Activated T-helper 1 cell treated with anti-CD3 and anti-CD28 coated beads, Interleukin-12 subunit alpha, Interleukin-12 subunit beta, Interleukin-2, Interleukin-4 antibody, amounts not matched to agents 30 ng/mL and 10 ng/mL and 1 ng/mL, durations not matched to agents 14 hours and 24 hours and 36 hours (primary cell): ENCODE measurements at regions not wholly inside any gene's neighbourhood (a gene's known extent, or its start where the extent isn't known, plus 50 kb on each side); places are given as distances from the start of the nearest gene placed in this dataset.

Experiments
- DNase-seq: peaks from one replicate; pipeline ENCODE4 v3.0.0; 2021; ENCODE audit warnings: low spot score
- H3K27ac Mint-ChIP-seq: one replicate; pipeline ENCODE4 v1.8.0; 2021; ENCODE audit warnings: mild to moderate bottlenecking, mixed read lengths
- H3K27me3 Mint-ChIP-seq: one replicate; pipeline ENCODE4 v1.8.0; 2022; ENCODE audit warnings: mild to moderate bottlenecking, moderate library complexity, mixed read lengths; ENCODE audit not compliant: insufficient read depth
- H3K36me3 Mint-ChIP-seq: one replicate; pipeline ENCODE4 v1.8.0; 2021; ENCODE audit warnings: low read depth, mixed read lengths
- H3K4me1 Mint-ChIP-seq: one replicate; pipeline ENCODE4 v1.8.0; 2021; ENCODE audit warnings: low read depth, mixed read lengths
- H3K4me3 Mint-ChIP-seq: one replicate; pipeline ENCODE4 v1.8.0; 2021; ENCODE audit warnings: mild to moderate bottlenecking, moderate library complexity, mixed read lengths
- H3K9me3 Mint-ChIP-seq: one replicate; pipeline ENCODE4 v1.8.0; 2021; ENCODE audit warnings: mixed read lengths
- intact Hi-C: fragments of 100-400 bp; cut with micrococcal nuclease; formaldehyde crosslinking; loops from one replicate; pipeline ENCODE4 v1.15.1; 2024

GRCh38 chr5:42908509-42909488 is 97.1 kb upstream of the SELENOP start:
- H3K36me3 Mint-ChIP-seq, result no peaks in the 10 kb centered on the region
- peaks cover 26% of the 10 kb centered on the region for H3K27me3 Mint-ChIP-seq
- H3K4me1 Mint-ChIP-seq, result peaks cover 12% of the 10 kb centered on the region
- H3K27ac Mint-ChIP-seq, result peak overlapping the region; percentile 50
- peak overlapping the region; percentile 81 for H3K4me3 Mint-ChIP-seq
- no peaks in the 10 kb centered on the region for H3K9me3 Mint-ChIP-seq
- DNase-seq, result peak; percentile 84
- intact Hi-C loops, result loop anchor here (1.0 to 10.0 kb wide), 12 partner anchors 41 to 649 kb away; partner anchors contain the start of genes ANXA2R, HMGCS1, PAIP1 and TMEM267

- intact Hi-C loops, result loop anchor here (1.0 to 10.0 kb wide), 8 partner anchors 112 to 649 kb away; partner anchors contain the start of genes HMGCS1, PAIP1, TMEM267 and ZNF131
- Mint-ChIP-seq H3K27me3 (peaks cover 28% of the 10 kb centered on the region), H3K4me3 (peak overlapping the region; percentile 81), H3K36me3 (no peaks in the 10 kb centered on the region), H3K4me1 (peaks cover 12% of the 10 kb centered on the region), H3K9me3 (no peaks in the 10 kb centered on the region), H3K27ac (peak overlapping the region; percentile 50)
- DNase-seq, result no peak
These were observed 96.4 kb upstream of the SELENOP start for GRCh38 chr5:42908086-42908485.

GRCh38 chr5:42905827-42906226 is 94.1 kb upstream of the SELENOP start:
- H3K27me3 Mint-ChIP-seq, result peaks cover 32% of the 10 kb centered on the region
- DNase-seq, result no peak
- peaks cover 12% of the 10 kb centered on the region for H3K4me1 Mint-ChIP-seq
- H3K9me3 Mint-ChIP-seq, result no peaks in the 10 kb centered on the region
- H3K27ac Mint-ChIP-seq, result no peak overlapping the region
- H3K4me3 Mint-ChIP-seq, result no peak overlapping the region
- intact Hi-C loops, result loop anchor here (5.0 to 10.0 kb wide), 4 partner anchors 216 to 651 kb away; partner anchors contain the start of genes HMGCS1, PAIP1, TMEM267 and ZNF131
- H3K36me3 Mint-ChIP-seq, result no peaks in the 10 kb centered on the region

GRCh38 chr5:42900734-42901133 is 89.0 kb upstream of the SELENOP start:
- no peaks in the 10 kb centered on the region for H3K4me1 Mint-ChIP-seq
- H3K4me3 Mint-ChIP-seq, result no peak overlapping the region
- intact Hi-C loops, result loop anchor here (10.0 kb wide), 1 partner anchor 584 kb away; the partner anchor contains the start of gene TMEM267
- H3K27ac Mint-ChIP-seq, result no peak overlapping the region
- no peaks in the 10 kb centered on the region for H3K36me3 Mint-ChIP-seq
- DNase-seq, result no peak
- no peaks in the 10 kb centered on the region for H3K9me3 Mint-ChIP-seq
- H3K27me3 Mint-ChIP-seq, result peaks cover 19% of the 10 kb centered on the region

- no peaks in the 10 kb centered on the region for H3K4me1 Mint-ChIP-seq
- no peaks in the 10 kb centered on the region for H3K9me3 Mint-ChIP-seq
- no peaks in the 10 kb centered on the region for H3K36me3 Mint-ChIP-seq
- H3K27me3 Mint-ChIP-seq, result peaks cover 20% of the 10 kb centered on the region
- no peak overlapping the region for H3K4me3 Mint-ChIP-seq
- H3K27ac Mint-ChIP-seq, result no peak overlapping the region
- intact Hi-C loops, result no loop called here
- no peak for DNase-seq
These were observed 87.1 kb upstream of the SELENOP start for GRCh38 chr5:42898760-42899159.

GRCh38 chr5:42896523-42896922 is 84.8 kb upstream of the SELENOP start:
- Mint-ChIP-seq H3K9me3 (no peaks in the 10 kb centered on the region), H3K4me1 (no peaks in the 10 kb centered on the region), H3K27ac (no peak overlapping the region), H3K36me3 (no peaks in the 10 kb centered on the region), H3K27me3 (peaks cover 22% of the 10 kb centered on the region), H3K4me3 (no peak overlapping the region)
- intact Hi-C loops, result no loop called here
- no peak for DNase-seq

GRCh38 chr5:42894057-42894456 is 82.4 kb upstream of the SELENOP start:
- no peaks in the 10 kb centered on the region for H3K36me3 Mint-ChIP-seq
- H3K27me3 Mint-ChIP-seq, result peaks cover 29% of the 10 kb centered on the region
- H3K9me3 Mint-ChIP-seq, result no peaks in the 10 kb centered on the region
- intact Hi-C loops, result no loop called here
- H3K27ac Mint-ChIP-seq, result no peak overlapping the region
- DNase-seq, result no peak
- no peaks in the 10 kb centered on the region for H3K4me1 Mint-ChIP-seq
- H3K4me3 Mint-ChIP-seq, result no peak overlapping the region

GRCh38 chr5:42889311-42889933 is 77.7 kb upstream of the SELENOP start:
- peak; percentile 41 for DNase-seq
- no peaks in the 10 kb centered on the region for H3K4me1 Mint-ChIP-seq
- intact Hi-C loops, result loop anchor here (5.0 to 10.0 kb wide), 5 partner anchors 122 to 887 kb away; partner anchors contain the start of gene GHR
- no peak overlapping the region for H3K4me3 Mint-ChIP-seq
- no peak overlapping the region for H3K27ac Mint-ChIP-seq
- H3K27me3 Mint-ChIP-seq, result peaks cover 18% of the 10 kb centered on the region
- no peaks in the 10 kb centered on the region for H3K9me3 Mint-ChIP-seq
- no peaks in the 10 kb centered on the region for H3K36me3 Mint-ChIP-seq

- Mint-ChIP-seq H3K27ac (no peak overlapping the region), H3K36me3 (no peaks in the 10 kb centered on the region), H3K9me3 (no peaks in the 10 kb centered on the region), H3K4me1 (no peaks in the 10 kb centered on the region), H3K27me3 (peaks cover 23% of the 10 kb centered on the region), H3K4me3 (no peak overlapping the region)
- intact Hi-C loops, result loop anchor here (5.0 to 10.0 kb wide), 5 partner anchors 121 to 886 kb away; partner anchors contain the start of gene GHR
- DNase-seq, result no peak
These were observed 77.1 kb upstream of the SELENOP start for GRCh38 chr5:42888771-42889170.

- no peak for DNase-seq
- no peak overlapping the region for H3K27ac Mint-ChIP-seq
- H3K9me3 Mint-ChIP-seq, result no peaks in the 10 kb centered on the region
- peaks cover 23% of the 10 kb centered on the region for H3K27me3 Mint-ChIP-seq
- intact Hi-C loops, result loop anchor here (5.0 to 10.0 kb wide), 5 partner anchors 120 to 885 kb away; partner anchors contain the start of gene GHR
- H3K4me3 Mint-ChIP-seq, result no peak overlapping the region
- no peaks in the 10 kb centered on the region for H3K4me1 Mint-ChIP-seq
- no peaks in the 10 kb centered on the region for H3K36me3 Mint-ChIP-seq
These were observed 75.9 kb upstream of the SELENOP start for GRCh38 chr5:42887575-42887974.

GRCh38 chr5:42887097-42887496 is 75.4 kb upstream of the SELENOP start:
- Mint-ChIP-seq H3K27me3 (peaks cover 25% of the 10 kb centered on the region), H3K4me1 (no peaks in the 10 kb centered on the region), H3K36me3 (no peaks in the 10 kb centered on the region), H3K4me3 (no peak overlapping the region), H3K9me3 (no peaks in the 10 kb centered on the region), H3K27ac (no peak overlapping the region)
- intact Hi-C loops, result loop anchor here (5.0 to 10.0 kb wide), 5 partner anchors 120 to 885 kb away; partner anchors contain the start of gene GHR
- no peak for DNase-seq

GRCh38 chr5:42886635-42887034 is 74.9 kb upstream of the SELENOP start:
- Mint-ChIP-seq H3K27me3 (peaks cover 23% of the 10 kb centered on the region), H3K4me3 (no peak overlapping the region), H3K9me3 (no peaks in the 10 kb centered on the region), H3K36me3 (no peaks in the 10 kb centered on the region), H3K27ac (no peak overlapping the region), H3K4me1 (no peaks in the 10 kb centered on the region)
- intact Hi-C loops, result loop anchor here (5.0 to 10.0 kb wide), 5 partner anchors 119 to 884 kb away; partner anchors contain the start of gene GHR
- no peak for DNase-seq
